SK-N-SH (cell line): ENCODE measurements at regions not wholly inside any gene's neighbourhood (a gene's known extent, or its start where the extent isn't known, plus 50 kb on each side); places are given as distances from the start of the nearest gene placed in this dataset.

Experiments used
- CTCF ChIA-PET: fragments of 300-600, 350-600 bp; formaldehyde crosslinking; extraction: SDS; loops from one replicate; lab custom pipeline; 2021; lab: Yijun Ruan, JAX
- POLR2A ChIA-PET: fragments of 350-600 bp; sonication (Branson Sonifier 250); formaldehyde crosslinking; extraction: SDS; loops from one replicate; lab custom pipeline; 2020; ENCODE audit warnings: antibody characterized with exemption, inconsistent platforms; lab: Yijun Ruan, JAX
- DNase-seq: peaks from one replicate; pipeline ENCODE4 v3.0.0; 2012
- H2AFZ ChIP-seq: fragments of 200-600 bp; sonication (generic); 2 replicates; pipeline ENCODE4 v1.8.1; 2016; ENCODE audit warnings: antibody characterized with exemption, mild to moderate bottlenecking, low read depth
- H3F3A ChIP-seq: fragments of 200-600 bp; sonication (generic); replicated peaks from 2 replicates; pipeline ENCODE3; 2016; ENCODE audit warnings: antibody characterized with exemption, mild to moderate bottlenecking; ENCODE audit not compliant: insufficient read depth
- H3K27ac ChIP-seq, 2 experiments: fragments of 200-500 bp in 1 of 2; fragments of 200-600 bp in 1 of 2; sonication (Bioruptor generic) in 1 of 2; sonication (generic), shearing (Covaris generic) in 1 of 2; 2 replicates each; pipeline versions ENCODE4 v1.5.1 to v1.6.1; 2014 to 2016; ENCODE audit warnings: low read depth in 2 of 2, inconsistent platforms in 1 of 2, low read length in 1 of 2, mild to moderate bottlenecking in 1 of 2, mixed read lengths in 1 of 2
- H3K27me3 ChIP-seq: fragments of 200-600 bp; sonication (generic), shearing (Covaris generic); 2 replicates; pipeline ENCODE4 v1.6.1; 2016; ENCODE audit warnings: mixed run types; ENCODE audit not compliant: insufficient read depth
- H3K36me3 ChIP-seq, 2 experiments: fragments of 200-500 bp in 1 of 2; fragments of 200-600 bp in 1 of 2; sonication (Bioruptor generic) in 1 of 2; sonication (generic) in 1 of 2; replicated peaks in 1 of 2; 2 replicates each; pipeline versions ENCODE3 to v1.5.1; 2014 to 2016; ENCODE audit warnings: low read length in 1 of 2, mild to moderate bottlenecking in 1 of 2; ENCODE audit not compliant: insufficient read depth in 2 of 2, control insufficient read depth in 1 of 2
- H3K4me1 ChIP-seq, 2 experiments: fragments of 200-500 bp in 1 of 2; fragments of 200-600 bp in 1 of 2; sonication (Bioruptor generic) in 1 of 2; sonication (generic), shearing (Covaris generic) in 1 of 2; 2 replicates each; pipeline versions ENCODE4 v1.5.1 to v1.6.1; 2014 to 2016; ENCODE audit warnings: low read depth in 1 of 2, low read length in 1 of 2, mixed run types in 1 of 2; ENCODE audit not compliant: insufficient read depth in 2 of 2, control insufficient read depth in 1 of 2
- H3K4me2 ChIP-seq: fragments of 200-600 bp; sonication (generic), shearing (Covaris generic); 2 replicates; pipeline ENCODE4 v1.6.1; 2017; ENCODE audit warnings: mixed run types
- H3K4me3 ChIP-seq, 2 experiments: fragments of 200-500 bp in 1 of 2; fragments of 200-600 bp in 1 of 2; sonication (Bioruptor generic) in 1 of 2; sonication (generic), shearing (Covaris generic) in 1 of 2; 2 replicates each; pipeline versions ENCODE4 v1.5.1 to v1.8.1; 2014 to 2016; ENCODE audit warnings: low read depth in 2 of 2, inconsistent platforms in 1 of 2, low read length in 1 of 2, mild to moderate bottlenecking in 1 of 2, mixed read lengths in 1 of 2, moderate library complexity in 1 of 2
- H3K79me2 ChIP-seq: fragments of 200-600 bp; sonication (generic); 2 replicates; pipeline ENCODE4 v1.8.1; 2017; ENCODE audit warnings: mild to moderate bottlenecking; ENCODE audit not compliant: insufficient read depth
- H3K9ac ChIP-seq: fragments of 200-600 bp; sonication (generic); 2 replicates; pipeline ENCODE4 v1.6.1; 2017; ENCODE audit warnings: mixed run types
- H3K9me2 ChIP-seq: fragments of 200-600 bp; sonication (generic); 2 replicates; pipeline ENCODE4 v1.6.1; 2017; ENCODE audit warnings: mixed run types
- H3K9me3 ChIP-seq: fragments of 200-600 bp; sonication (generic); 2 replicates; pipeline ENCODE4 v1.6.1; 2017; ENCODE audit warnings: mixed run types, mild to moderate bottlenecking, moderate library complexity
- H4K20me1 ChIP-seq: fragments of 200-600 bp; sonication (generic); 2 replicates; pipeline ENCODE4 v1.6.1; 2017; ENCODE audit warnings: mild to moderate bottlenecking, mixed run types; ENCODE audit not compliant: insufficient read depth
- EP300 ChIP-seq, 2 experiments: IDR thresholded peaks; 2 replicates each; pipeline versions ENCODE4 v1.4.0 to v1.6.1; 2012; ENCODE audit warnings: borderline replicate concordance in 1 of 2, low read depth in 1 of 2, low read length in 1 of 2
- EZH2phosphoT487 ChIP-seq: fragments of 200-600 bp; sonication (generic); IDR thresholded peaks from 2 replicates; pipeline ENCODE4 v1.6.1; 2017; ENCODE audit warnings: low read depth, mixed run types, mild to moderate bottlenecking, antibody characterized with exemption, moderate library complexity, borderline replicate concordance
- FOSL2 ChIP-seq: IDR thresholded peaks from 2 replicates; pipeline ENCODE4 v1.4.0; 2012; ENCODE audit warnings: low read depth, mild to moderate bottlenecking, moderate library complexity, borderline replicate concordance
- FOXM1 ChIP-seq: IDR thresholded peaks from 2 replicates; pipeline ENCODE4 v1.4.0; 2012; ENCODE audit warnings: low read depth, mild to moderate bottlenecking
- MEF2A ChIP-seq: IDR thresholded peaks from 2 replicates; pipeline ENCODE4 v1.4.0; 2012; ENCODE audit warnings: low read depth, borderline replicate concordance
- MXI1 ChIP-seq: IDR thresholded peaks from 2 replicates; pipeline ENCODE4 v1.6.1; 2012; ENCODE audit warnings: mild to moderate bottlenecking, low read depth, low read length, improper control_type of control experiment
- NRF1 ChIP-seq: IDR thresholded peaks from 2 replicates; pipeline ENCODE4 v1.6.1; 2012; ENCODE audit warnings: low read depth, mild to moderate bottlenecking, low read length
- RXRA ChIP-seq: IDR thresholded peaks from 2 replicates; pipeline ENCODE4 v1.4.0; 2012; ENCODE audit warnings: low read depth, mild to moderate bottlenecking, borderline replicate concordance
- SIN3A ChIP-seq: IDR thresholded peaks from 2 replicates; pipeline ENCODE4 v1.6.1; 2012; ENCODE audit warnings: low read depth, mild to moderate bottlenecking, low read length, moderate library complexity, borderline replicate concordance
- SMC3 ChIP-seq: IDR thresholded peaks from 2 replicates; pipeline ENCODE4 v1.6.1; 2012; ENCODE audit warnings: low read depth, low read length, improper control_type of control experiment
- TAF1 ChIP-seq: IDR thresholded peaks from 2 replicates; pipeline ENCODE4 v1.6.1; 2012; ENCODE audit warnings: low read depth, mild to moderate bottlenecking, low read length, moderate library complexity, borderline replicate concordance
- TCF12 ChIP-seq: IDR thresholded peaks from 2 replicates; pipeline ENCODE4 v1.4.0; 2012
- YY1 ChIP-seq: IDR thresholded peaks from 2 replicates; pipeline ENCODE4 v1.4.0; 2012; ENCODE audit warnings: low read depth, mild to moderate bottlenecking
- WGBS: methylation state at CpG from one replicate; pipeline ENCODE4 v1.1.6; 2017; ENCODE audit warnings: low lambda C conversion rate; 5-methylcytosine and 5-hydroxymethylcytosine counted together
- TF ChIP-seq, protein P1 (sequence below): fragments of 200-600 bp; sonication (generic); IDR thresholded peaks from 2 replicates; pipeline ENCODE4 v1.6.1; 2017; ENCODE audit warnings: antibody characterized with exemption, mild to moderate bottlenecking, moderate library complexity
- TF ChIP-seq, protein P2 (sequence below): IDR thresholded peaks from 2 replicates; pipeline ENCODE4 v1.4.0; 2012; ENCODE audit warnings: low read depth, borderline replicate concordance
- TF ChIP-seq, protein P3 (sequence below): IDR thresholded peaks from 2 replicates; pipeline ENCODE4 v1.4.0; 2012; ENCODE audit warnings: low read depth
- TF ChIP-seq, protein P4 (sequence below): IDR thresholded peaks from 2 replicates; pipeline ENCODE4 v1.4.0; 2012; ENCODE audit warnings: low read depth, borderline replicate concordance
- TF ChIP-seq, protein P5 (sequence below): IDR thresholded peaks from 2 replicates; pipeline ENCODE4 v1.6.1; 2012; ENCODE audit warnings: mild to moderate bottlenecking, low read depth, low read length, moderate library complexity
- TF ChIP-seq, protein P6 (sequence below): fragments of 150-350 bp; IDR thresholded peaks from 2 replicates; pipeline ENCODE4 v1.6.1; 2016; ENCODE audit warnings: mild to moderate bottlenecking, low read depth, low read length

DNA sequence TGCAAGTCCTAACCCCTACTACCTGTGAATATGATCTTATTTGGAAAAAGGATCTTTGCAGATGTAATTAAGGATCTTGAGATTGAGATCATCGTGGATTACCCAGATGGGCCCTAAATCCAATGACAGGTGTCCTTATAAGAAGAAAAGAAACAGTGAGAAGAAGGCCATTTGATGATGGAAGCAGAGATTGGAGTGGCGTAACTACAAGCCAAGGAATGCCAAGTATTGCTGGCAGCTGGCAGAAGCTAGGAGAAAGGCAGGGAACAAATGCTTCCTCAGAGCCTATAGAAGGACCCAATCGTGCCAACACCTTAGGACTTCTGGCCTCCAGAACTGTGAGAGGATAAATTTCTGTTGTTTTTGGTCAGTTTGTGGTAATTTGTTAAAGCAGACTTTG, 70.1 kb upstream of the PALM2AKAP2 start:
- CTCF ChIA-PET = no interaction called here
- TF ChIP-seq, protein P1, sequence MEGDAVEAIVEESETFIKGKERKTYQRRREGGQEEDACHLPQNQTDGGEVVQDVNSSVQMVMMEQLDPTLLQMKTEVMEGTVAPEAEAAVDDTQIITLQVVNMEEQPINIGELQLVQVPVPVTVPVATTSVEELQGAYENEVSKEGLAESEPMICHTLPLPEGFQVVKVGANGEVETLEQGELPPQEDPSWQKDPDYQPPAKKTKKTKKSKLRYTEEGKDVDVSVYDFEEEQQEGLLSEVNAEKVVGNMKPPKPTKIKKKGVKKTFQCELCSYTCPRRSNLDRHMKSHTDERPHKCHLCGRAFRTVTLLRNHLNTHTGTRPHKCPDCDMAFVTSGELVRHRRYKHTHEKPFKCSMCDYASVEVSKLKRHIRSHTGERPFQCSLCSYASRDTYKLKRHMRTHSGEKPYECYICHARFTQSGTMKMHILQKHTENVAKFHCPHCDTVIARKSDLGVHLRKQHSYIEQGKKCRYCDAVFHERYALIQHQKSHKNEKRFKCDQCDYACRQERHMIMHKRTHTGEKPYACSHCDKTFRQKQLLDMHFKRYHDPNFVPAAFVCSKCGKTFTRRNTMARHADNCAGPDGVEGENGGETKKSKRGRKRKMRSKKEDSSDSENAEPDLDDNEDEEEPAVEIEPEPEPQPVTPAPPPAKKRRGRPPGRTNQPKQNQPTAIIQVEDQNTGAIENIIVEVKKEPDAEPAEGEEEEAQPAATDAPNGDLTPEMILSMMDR = no peak
- TF ChIP-seq TAF1 (no peak), SMC3 (no peak), EZH2phosphoT487 (no peak), MXI1 (no peak), YY1 (no peak), MEF2A (no peak), NRF1 (no peak), FOXM1 (no peak), RXRA (no peak), FOSL2 (no peak), TCF12 (no peak), SIN3A (no peak), EP300 (IDR thresholded peaks at IDR 0.05; ENCODE audit: borderline replicate concordance in 1 of 2, low read depth in 1 of 2, low read length in 1 of 2) (no peak)
- TF ChIP-seq, protein P2, sequence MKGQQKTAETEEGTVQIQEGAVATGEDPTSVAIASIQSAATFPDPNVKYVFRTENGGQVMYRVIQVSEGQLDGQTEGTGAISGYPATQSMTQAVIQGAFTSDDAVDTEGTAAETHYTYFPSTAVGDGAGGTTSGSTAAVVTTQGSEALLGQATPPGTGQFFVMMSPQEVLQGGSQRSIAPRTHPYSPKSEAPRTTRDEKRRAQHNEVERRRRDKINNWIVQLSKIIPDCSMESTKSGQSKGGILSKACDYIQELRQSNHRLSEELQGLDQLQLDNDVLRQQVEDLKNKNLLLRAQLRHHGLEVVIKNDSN = no peak
- TF ChIP-seq, protein P3, sequence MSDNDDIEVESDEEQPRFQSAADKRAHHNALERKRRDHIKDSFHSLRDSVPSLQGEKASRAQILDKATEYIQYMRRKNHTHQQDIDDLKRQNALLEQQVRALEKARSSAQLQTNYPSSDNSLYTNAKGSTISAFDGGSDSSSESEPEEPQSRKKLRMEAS = no peak
- TF ChIP-seq, protein P4, sequence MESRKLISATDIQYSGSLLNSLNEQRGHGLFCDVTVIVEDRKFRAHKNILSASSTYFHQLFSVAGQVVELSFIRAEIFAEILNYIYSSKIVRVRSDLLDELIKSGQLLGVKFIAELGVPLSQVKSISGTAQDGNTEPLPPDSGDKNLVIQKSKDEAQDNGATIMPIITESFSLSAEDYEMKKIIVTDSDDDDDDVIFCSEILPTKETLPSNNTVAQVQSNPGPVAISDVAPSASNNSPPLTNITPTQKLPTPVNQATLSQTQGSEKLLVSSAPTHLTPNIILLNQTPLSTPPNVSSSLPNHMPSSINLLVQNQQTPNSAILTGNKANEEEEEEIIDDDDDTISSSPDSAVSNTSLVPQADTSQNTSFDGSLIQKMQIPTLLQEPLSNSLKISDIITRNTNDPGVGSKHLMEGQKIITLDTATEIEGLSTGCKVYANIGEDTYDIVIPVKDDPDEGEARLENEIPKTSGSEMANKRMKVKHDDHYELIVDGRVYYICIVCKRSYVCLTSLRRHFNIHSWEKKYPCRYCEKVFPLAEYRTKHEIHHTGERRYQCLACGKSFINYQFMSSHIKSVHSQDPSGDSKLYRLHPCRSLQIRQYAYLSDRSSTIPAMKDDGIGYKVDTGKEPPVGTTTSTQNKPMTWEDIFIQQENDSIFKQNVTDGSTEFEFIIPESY = no peak
- TF ChIP-seq, protein P5, sequence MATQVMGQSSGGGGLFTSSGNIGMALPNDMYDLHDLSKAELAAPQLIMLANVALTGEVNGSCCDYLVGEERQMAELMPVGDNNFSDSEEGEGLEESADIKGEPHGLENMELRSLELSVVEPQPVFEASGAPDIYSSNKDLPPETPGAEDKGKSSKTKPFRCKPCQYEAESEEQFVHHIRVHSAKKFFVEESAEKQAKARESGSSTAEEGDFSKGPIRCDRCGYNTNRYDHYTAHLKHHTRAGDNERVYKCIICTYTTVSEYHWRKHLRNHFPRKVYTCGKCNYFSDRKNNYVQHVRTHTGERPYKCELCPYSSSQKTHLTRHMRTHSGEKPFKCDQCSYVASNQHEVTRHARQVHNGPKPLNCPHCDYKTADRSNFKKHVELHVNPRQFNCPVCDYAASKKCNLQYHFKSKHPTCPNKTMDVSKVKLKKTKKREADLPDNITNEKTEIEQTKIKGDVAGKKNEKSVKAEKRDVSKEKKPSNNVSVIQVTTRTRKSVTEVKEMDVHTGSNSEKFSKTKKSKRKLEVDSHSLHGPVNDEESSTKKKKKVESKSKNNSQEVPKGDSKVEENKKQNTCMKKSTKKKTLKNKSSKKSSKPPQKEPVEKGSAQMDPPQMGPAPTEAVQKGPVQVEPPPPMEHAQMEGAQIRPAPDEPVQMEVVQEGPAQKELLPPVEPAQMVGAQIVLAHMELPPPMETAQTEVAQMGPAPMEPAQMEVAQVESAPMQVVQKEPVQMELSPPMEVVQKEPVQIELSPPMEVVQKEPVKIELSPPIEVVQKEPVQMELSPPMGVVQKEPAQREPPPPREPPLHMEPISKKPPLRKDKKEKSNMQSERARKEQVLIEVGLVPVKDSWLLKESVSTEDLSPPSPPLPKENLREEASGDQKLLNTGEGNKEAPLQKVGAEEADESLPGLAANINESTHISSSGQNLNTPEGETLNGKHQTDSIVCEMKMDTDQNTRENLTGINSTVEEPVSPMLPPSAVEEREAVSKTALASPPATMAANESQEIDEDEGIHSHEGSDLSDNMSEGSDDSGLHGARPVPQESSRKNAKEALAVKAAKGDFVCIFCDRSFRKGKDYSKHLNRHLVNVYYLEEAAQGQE = no peak
- TF ChIP-seq, protein P6, sequence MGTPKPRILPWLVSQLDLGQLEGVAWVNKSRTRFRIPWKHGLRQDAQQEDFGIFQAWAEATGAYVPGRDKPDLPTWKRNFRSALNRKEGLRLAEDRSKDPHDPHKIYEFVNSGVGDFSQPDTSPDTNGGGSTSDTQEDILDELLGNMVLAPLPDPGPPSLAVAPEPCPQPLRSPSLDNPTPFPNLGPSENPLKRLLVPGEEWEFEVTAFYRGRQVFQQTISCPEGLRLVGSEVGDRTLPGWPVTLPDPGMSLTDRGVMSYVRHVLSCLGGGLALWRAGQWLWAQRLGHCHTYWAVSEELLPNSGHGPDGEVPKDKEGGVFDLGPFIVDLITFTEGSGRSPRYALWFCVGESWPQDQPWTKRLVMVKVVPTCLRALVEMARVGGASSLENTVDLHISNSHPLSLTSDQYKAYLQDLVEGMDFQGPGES = no peak

More for the DNA sequence above, 70.1 kb upstream of the PALM2AKAP2 start:
- Histone ChIP-seq H3K36me3 (no peaks in the 10 kb centered on the region), H3K4me2 (no peak overlapping the region), H2AFZ (no peak overlapping the region), H4K20me1 (no peaks in the 10 kb centered on the region), H3K27ac (no peak overlapping the region), H3F3A (peaks cover 8% of the 10 kb centered on the region), H3K9ac (no peak overlapping the region), H3K4me1 (peaks cover 0 to 3% of the 10 kb centered on the region in 2 experiments; a peak in 1 of 4 replicates), H3K27me3 (no peaks in the 10 kb centered on the region; the same call in 1 of the 2 replicates), H3K79me2 (no peaks in the 10 kb centered on the region), H3K4me3 (no peak overlapping the region), H3K9me3 (no peaks in the 10 kb centered on the region), H3K9me2 (no peaks in the 10 kb centered on the region)
- POLR2A ChIA-PET = no interaction called here
- DNase-seq = no peak
- 29% methylated on average over 3 of the region's 3 CpGs for WGBS
